ENCODE measurements at regions not wholly inside any gene's neighbourhood (a gene's known extent, or its start where the extent isn't known, plus 50 kb on each side); places are given as distances from the start of the nearest gene placed in this dataset.

DNA sequence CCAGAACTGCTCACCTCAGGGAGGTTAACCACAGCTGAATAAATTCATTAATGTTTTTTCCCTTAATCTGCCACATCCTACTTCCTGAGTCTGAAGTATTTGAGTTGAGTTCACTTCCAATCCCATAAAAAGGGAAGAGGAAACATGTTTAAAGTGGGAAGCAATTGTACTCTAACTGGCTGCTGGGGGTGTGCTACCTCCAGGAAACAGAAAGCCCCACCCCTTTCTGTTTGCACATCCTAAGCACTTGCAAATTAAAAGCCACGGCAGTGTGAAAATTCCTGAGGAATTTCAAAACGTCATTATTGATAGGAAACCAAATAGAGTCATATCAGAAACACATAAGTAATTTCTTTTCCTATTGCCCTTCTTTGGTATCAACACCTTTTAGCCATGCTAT, 307.0 kb upstream of the NR5A2 start:
- Mint-ChIP-seq H3K27ac (no peak overlapping the region), H3K36me3 (ENCODE audit: low read depth) (no peaks in the 10 kb centered on the region), H3K27me3 (ENCODE audit: low read depth) (peaks cover 27% of the 10 kb centered on the region)

DNA sequence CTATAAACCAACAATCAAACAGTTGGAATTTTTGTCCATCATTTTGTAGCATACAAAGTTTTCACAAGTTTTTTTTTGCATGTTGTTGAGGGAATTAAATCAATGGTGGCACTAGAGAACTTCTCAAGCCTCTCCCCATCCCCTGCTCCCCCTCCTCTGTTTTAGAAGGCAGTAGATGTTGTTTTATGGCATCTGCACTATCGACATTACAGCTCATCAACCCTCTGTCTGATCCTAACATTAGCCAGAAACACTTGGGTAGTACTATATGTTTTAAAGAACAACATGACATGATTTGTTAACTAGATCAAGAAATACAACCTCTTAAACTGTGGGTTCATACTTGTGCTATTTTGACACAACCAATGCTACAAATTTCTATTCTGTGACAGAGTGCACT, 306.5 kb upstream of the NR5A2 start:
- Mint-ChIP-seq H3K27me3 (ENCODE audit: low read depth) (peaks cover 28% of the 10 kb centered on the region), H3K4me3 (no peak overlapping the region), H3K36me3 (ENCODE audit: low read depth) (no peaks in the 10 kb centered on the region), H3K9me3 (no peaks in the 10 kb centered on the region), H3K4me1 (ENCODE audit: low read depth) (peaks cover 5% of the 10 kb centered on the region), H3K27ac (no peak overlapping the region)

More for the DNA sequence above, 307.0 kb upstream of the NR5A2 start:
- Mint-ChIP-seq H3K4me1 (ENCODE audit: low read depth) (peaks cover 5% of the 10 kb centered on the region), H3K4me3 (no peak overlapping the region), H3K9me3 (no peaks in the 10 kb centered on the region)

DNA sequence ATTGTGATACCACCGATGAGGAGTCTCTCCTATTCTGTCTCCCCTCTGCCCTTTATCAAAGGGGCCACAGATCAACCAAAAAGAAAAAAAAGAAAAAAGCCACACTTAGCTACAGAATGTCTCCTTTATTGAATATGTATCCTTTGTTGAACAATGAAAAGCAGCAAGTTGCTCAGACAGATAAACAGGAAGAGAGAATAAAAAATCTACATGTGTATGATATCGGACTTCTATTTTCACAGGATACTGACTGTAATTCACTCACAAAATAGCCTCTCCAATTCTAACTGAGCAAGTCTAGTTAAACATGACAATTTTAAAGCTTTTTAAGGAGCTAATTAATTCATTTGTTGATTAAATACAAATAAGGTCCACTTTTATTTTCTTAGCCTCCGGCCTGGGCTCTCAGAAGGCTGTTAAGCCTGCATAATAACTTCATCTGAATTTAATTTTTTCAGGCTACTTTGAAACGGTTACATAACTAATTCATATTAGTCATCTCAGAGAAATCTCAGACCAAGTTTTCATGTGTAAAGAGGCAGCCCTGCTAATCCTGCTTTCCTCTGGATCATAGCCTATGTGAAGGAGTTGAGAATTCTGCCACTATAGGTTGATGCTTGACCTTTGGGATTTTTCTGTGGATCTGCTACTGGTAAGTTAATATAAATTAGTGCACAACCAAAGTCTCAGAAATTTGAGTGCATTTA, 304.1 kb upstream of the NR5A2 start:
- no peak overlapping the region for H3K27ac Mint-ChIP-seq
- H3K9me3 Mint-ChIP-seq: no peaks in the 10 kb centered on the region
- H3K4me1 Mint-ChIP-seq (ENCODE audit: low read depth): peaks cover 5% of the 10 kb centered on the region
- H3K4me3 Mint-ChIP-seq: no peak overlapping the region
- peaks cover 28% of the 10 kb centered on the region for H3K27me3 Mint-ChIP-seq (ENCODE audit: low read depth)
- H3K36me3 Mint-ChIP-seq (ENCODE audit: low read depth): no peaks in the 10 kb centered on the region

GRCh38 chr1:199724049-199724448, 303.5 kb upstream of the NR5A2 start:
- Mint-ChIP-seq H3K27ac (no peak overlapping the region), H3K9me3 (no peaks in the 10 kb centered on the region), H3K27me3 (ENCODE audit: low read depth) (peaks cover 26% of the 10 kb centered on the region), H3K4me3 (no peak overlapping the region), H3K36me3 (ENCODE audit: low read depth) (no peaks in the 10 kb centered on the region), H3K4me1 (ENCODE audit: low read depth) (peaks cover 5% of the 10 kb centered on the region)

DNA sequence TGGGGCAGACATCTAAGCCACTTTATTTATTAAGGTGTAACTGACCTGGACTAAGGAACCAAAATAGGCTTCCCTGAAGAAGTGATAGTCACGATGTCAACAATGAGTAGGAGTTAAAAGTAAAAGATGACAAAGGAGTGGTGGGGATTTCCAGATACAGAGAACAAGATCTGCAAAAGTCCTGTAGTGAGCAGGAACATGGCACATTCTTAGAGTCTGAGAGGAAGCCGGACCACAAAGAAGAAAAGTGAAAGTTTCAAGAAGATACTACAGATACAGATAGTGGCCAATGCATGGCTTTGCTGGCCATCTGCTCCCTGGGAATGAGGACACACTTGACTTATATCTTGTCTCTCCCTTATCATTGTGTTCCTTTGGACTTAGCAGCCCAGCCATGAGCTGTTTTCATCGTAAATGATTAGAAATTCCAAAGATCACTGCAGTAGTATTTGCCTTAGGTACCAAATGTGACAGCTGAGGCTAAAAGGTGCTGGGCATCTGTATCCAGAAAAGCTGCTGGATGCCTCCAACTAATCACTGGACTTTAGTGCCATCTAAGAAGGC, 302.4 kb upstream of the NR5A2 start:
- no peaks in the 10 kb centered on the region for H3K9me3 Mint-ChIP-seq
- H3K36me3 Mint-ChIP-seq (ENCODE audit: low read depth): no peaks in the 10 kb centered on the region
- peaks cover 5% of the 10 kb centered on the region for H3K4me1 Mint-ChIP-seq (ENCODE audit: low read depth)
- no peak overlapping the region for H3K4me3 Mint-ChIP-seq
- peaks cover 24% of the 10 kb centered on the region for H3K27me3 Mint-ChIP-seq (ENCODE audit: low read depth)
- H3K27ac Mint-ChIP-seq: no peak overlapping the region

DNA sequence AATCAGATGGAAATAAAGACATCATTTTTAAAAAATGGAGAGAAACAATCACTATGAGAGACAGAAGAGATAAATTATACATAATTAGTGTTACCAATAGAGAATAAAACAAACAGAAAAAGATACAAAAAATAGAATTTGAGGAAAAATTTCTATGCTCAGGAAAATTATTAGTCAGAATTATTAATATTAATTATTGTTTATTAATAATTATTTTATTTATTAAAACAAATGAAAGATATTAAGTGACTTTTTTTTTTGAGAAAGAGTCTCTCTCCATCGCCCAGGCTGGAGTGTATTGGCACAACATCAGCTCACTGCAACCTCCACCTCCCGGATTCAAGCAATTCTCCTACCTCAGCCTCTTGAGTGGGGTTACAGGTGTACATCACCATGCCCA, 299.8 kb upstream of the NR5A2 start:
- no peak overlapping the region for H3K4me3 Mint-ChIP-seq
- H3K27me3 Mint-ChIP-seq (ENCODE audit: low read depth): peaks cover 15% of the 10 kb centered on the region
- H3K36me3 Mint-ChIP-seq (ENCODE audit: low read depth): no peaks in the 10 kb centered on the region
- H3K9me3 Mint-ChIP-seq: no peaks in the 10 kb centered on the region
- H3K27ac Mint-ChIP-seq: no peak overlapping the region
- H3K4me1 Mint-ChIP-seq (ENCODE audit: low read depth): peaks cover 5% of the 10 kb centered on the region

DNA sequence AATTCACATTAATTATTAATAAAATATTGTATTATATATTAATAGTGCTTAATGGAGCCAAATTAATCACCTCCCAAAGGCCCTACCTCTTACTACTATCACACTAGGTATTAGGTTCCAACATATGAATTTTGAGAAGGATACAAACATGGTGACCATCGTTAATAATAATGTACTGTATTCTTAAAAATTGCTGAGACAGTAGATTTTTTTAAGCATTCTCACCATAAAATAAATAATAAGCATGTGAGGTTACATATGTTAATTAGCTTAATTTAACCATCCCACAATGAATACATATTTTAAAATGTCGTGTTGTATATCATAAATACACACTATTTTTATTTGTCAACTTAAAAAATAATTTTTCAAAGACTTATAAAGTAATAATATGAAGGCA, 299.2 kb upstream of the NR5A2 start:
- Mint-ChIP-seq H3K9me3 (no peaks in the 10 kb centered on the region), H3K27ac (no peak overlapping the region), H3K4me1 (ENCODE audit: low read depth) (peaks cover 5% of the 10 kb centered on the region), H3K4me3 (no peak overlapping the region), H3K27me3 (ENCODE audit: low read depth) (peaks cover 11% of the 10 kb centered on the region), H3K36me3 (ENCODE audit: low read depth) (no peaks in the 10 kb centered on the region)

- Mint-ChIP-seq H3K4me1 (ENCODE audit: low read depth) (no peaks in the 10 kb centered on the region), H3K4me3 (no peak overlapping the region), H3K27me3 (ENCODE audit: low read depth) (peaks cover under 1% of the 10 kb centered on the region), H3K9me3 (no peaks in the 10 kb centered on the region), H3K27ac (no peak overlapping the region), H3K36me3 (ENCODE audit: low read depth) (no peaks in the 10 kb centered on the region)
Observed at GRCh38 chr1:199733125-199733524, 294.4 kb upstream of the NR5A2 start.

- H3K27ac Mint-ChIP-seq: no peak overlapping the region
- no peak overlapping the region for H3K4me3 Mint-ChIP-seq
- no peaks in the 10 kb centered on the region for H3K36me3 Mint-ChIP-seq (ENCODE audit: low read depth)
- peaks cover 4% of the 10 kb centered on the region for H3K27me3 Mint-ChIP-seq (ENCODE audit: low read depth)
- H3K4me1 Mint-ChIP-seq (ENCODE audit: low read depth): no peaks in the 10 kb centered on the region
- H3K9me3 Mint-ChIP-seq: no peaks in the 10 kb centered on the region
Observed at GRCh38 chr1:199734186-199734585, 293.3 kb upstream of the NR5A2 start.

GRCh38 chr1:199735660-199736059, 291.9 kb upstream of the NR5A2 start:
- H3K4me3 Mint-ChIP-seq: no peak overlapping the region
- H3K4me1 Mint-ChIP-seq (ENCODE audit: low read depth): no peaks in the 10 kb centered on the region
- H3K27ac Mint-ChIP-seq: no peak overlapping the region
- no peaks in the 10 kb centered on the region for H3K9me3 Mint-ChIP-seq
- peaks cover 4% of the 10 kb centered on the region for H3K27me3 Mint-ChIP-seq (ENCODE audit: low read depth)
- no peaks in the 10 kb centered on the region for H3K36me3 Mint-ChIP-seq (ENCODE audit: low read depth)

- Mint-ChIP-seq H3K27me3 (ENCODE audit: low read depth) (peaks cover 4% of the 10 kb centered on the region), H3K4me3 (no peak overlapping the region), H3K27ac (no peak overlapping the region), H3K4me1 (ENCODE audit: low read depth) (no peaks in the 10 kb centered on the region), H3K36me3 (ENCODE audit: low read depth) (no peaks in the 10 kb centered on the region), H3K9me3 (no peaks in the 10 kb centered on the region)
Observed at GRCh38 chr1:199736646-199737045, 290.9 kb upstream of the NR5A2 start.

- Mint-ChIP-seq H3K9me3 (no peaks in the 10 kb centered on the region), H3K27me3 (ENCODE audit: low read depth) (peaks cover 4% of the 10 kb centered on the region)
Observed at GRCh38 chr1:199741586-199741985, 285.9 kb upstream of the NR5A2 start.

GRCh38 chr1:199742547-199742946, 285.0 kb upstream of the NR5A2 start:
- no peaks in the 10 kb centered on the region for H3K36me3 Mint-ChIP-seq (ENCODE audit: low read depth)
- no peak overlapping the region for H3K4me3 Mint-ChIP-seq
- no peaks in the 10 kb centered on the region for H3K9me3 Mint-ChIP-seq
- peaks cover 4% of the 10 kb centered on the region for H3K27me3 Mint-ChIP-seq (ENCODE audit: low read depth)
- H3K4me1 Mint-ChIP-seq (ENCODE audit: low read depth): no peaks in the 10 kb centered on the region
- H3K27ac Mint-ChIP-seq: no peak overlapping the region

More at GRCh38 chr1:199741586-199741985, 285.9 kb upstream of the NR5A2 start:
- H3K4me3 Mint-ChIP-seq: no peak overlapping the region
- H3K4me1 Mint-ChIP-seq (ENCODE audit: low read depth): no peaks in the 10 kb centered on the region
- no peaks in the 10 kb centered on the region for H3K36me3 Mint-ChIP-seq (ENCODE audit: low read depth)
- no peak overlapping the region for H3K27ac Mint-ChIP-seq

GRCh38 chr1:199743227-199743626, 284.3 kb upstream of the NR5A2 start:
- H3K27ac Mint-ChIP-seq: no peak overlapping the region
- no peak overlapping the region for H3K4me3 Mint-ChIP-seq
- H3K4me1 Mint-ChIP-seq (ENCODE audit: low read depth): no peaks in the 10 kb centered on the region
- H3K36me3 Mint-ChIP-seq (ENCODE audit: low read depth): no peaks in the 10 kb centered on the region
- H3K9me3 Mint-ChIP-seq: no peaks in the 10 kb centered on the region
- peaks cover 2% of the 10 kb centered on the region for H3K27me3 Mint-ChIP-seq (ENCODE audit: low read depth)

DNA sequence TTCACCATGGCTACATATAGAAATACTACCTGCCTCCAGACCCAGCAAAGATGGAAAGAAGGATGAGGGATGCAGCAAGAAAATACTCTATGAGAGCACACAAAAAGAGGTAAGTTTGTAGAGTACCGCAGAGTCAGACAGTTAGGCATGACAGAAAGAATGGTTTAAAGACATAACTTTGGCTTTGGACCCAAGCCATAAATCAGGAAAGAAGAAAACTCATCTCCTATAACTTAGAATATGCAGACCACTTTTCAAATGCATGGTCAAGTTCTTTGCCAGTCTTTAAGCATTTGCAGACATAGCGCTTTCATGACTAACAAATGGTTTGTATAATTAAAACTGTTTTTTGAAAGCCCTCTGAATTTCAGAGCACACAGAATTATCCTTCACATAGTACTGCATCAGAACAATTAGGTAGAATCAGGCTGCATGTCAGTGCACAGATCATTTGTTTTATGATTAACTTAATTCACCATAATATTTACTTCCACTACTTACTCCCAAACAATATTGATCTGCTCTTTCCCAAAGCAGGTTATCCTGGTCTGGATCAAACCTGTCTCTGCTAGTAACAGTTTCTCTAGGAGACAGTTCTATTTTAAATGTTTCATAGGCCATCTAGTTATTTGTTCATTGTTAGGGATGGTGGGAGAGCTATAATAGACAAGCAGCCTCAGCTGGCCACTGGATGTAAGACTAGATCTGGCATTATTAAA, 280.7 kb upstream of the NR5A2 start:
- Mint-ChIP-seq H3K4me1 (ENCODE audit: low read depth) (no peaks in the 10 kb centered on the region), H3K36me3 (ENCODE audit: low read depth) (no peaks in the 10 kb centered on the region), H3K4me3 (no peak overlapping the region), H3K27ac (no peak overlapping the region), H3K27me3 (ENCODE audit: low read depth) (no peaks in the 10 kb centered on the region), H3K9me3 (no peaks in the 10 kb centered on the region)
